Transverse colon (tissue), 4 donors: ENCODE measurements at regions not wholly inside any gene's neighbourhood (a gene's known extent, or its start where the extent isn't known, plus 50 kb on each side); places are given as distances from the start of the nearest gene placed in this dataset.

Experiments
- EP300 ChIP-seq: sonication (generic); formaldehyde crosslinking; IDR thresholded peaks from one replicate; pipeline ENCODE4 v1.6.1; 2017; ENCODE audit warnings: antibody characterized with exemption, low read depth
- POLR2A ChIP-seq: fragments of 450-650 bp; IDR thresholded peaks from one replicate; pipeline ENCODE4 v1.6.1; 2016; ENCODE audit warnings: antibody characterized with exemption, mild to moderate bottlenecking, moderate library complexity
- POLR2AphosphoS5 ChIP-seq, 3 donors: sonication (generic); formaldehyde crosslinking; IDR thresholded peaks; one replicate each; pipeline ENCODE4 v1.6.1; 2016; ENCODE audit warnings: antibody characterized with exemption in 3 of 3
- TF ChIP-seq, protein P1 (sequence below), 5 experiments: fragments of 200-600 bp in 3 of 5; fragments of 450-650 bp in 2 of 5; sonication (generic) in 3 of 5; IDR thresholded peaks; 1 replicate in 2 of 5; 2 replicates in 3 of 5; pipeline ENCODE4 v1.5.1; 2016 to 2017; ENCODE audit warnings: antibody characterized with exemption in 5 of 5, inconsistent platforms in 3 of 5, mild to moderate bottlenecking in 2 of 5, moderate library complexity in 1 of 5

DNA sequence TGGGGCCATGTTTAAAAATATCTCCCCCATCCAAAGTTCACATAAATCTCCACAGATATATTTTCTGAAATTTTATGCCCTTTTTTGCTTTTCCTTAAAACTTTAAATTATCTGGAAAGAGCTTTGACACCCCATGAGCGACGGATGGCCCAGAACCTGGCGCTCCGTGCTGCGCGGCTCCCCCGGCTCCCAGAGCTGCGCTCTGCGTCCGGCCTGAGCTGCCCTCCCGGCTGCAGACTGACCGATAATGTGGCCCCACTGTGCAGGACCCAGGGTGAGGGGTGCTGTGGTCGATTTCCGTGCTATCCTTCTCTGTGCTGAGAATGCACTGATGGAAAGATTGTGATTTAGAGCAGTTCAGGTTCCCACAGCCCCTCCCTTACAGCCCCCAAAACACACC lies 292.3 kb upstream of the IRX4 start:
- TF ChIP-seq, protein P1, sequence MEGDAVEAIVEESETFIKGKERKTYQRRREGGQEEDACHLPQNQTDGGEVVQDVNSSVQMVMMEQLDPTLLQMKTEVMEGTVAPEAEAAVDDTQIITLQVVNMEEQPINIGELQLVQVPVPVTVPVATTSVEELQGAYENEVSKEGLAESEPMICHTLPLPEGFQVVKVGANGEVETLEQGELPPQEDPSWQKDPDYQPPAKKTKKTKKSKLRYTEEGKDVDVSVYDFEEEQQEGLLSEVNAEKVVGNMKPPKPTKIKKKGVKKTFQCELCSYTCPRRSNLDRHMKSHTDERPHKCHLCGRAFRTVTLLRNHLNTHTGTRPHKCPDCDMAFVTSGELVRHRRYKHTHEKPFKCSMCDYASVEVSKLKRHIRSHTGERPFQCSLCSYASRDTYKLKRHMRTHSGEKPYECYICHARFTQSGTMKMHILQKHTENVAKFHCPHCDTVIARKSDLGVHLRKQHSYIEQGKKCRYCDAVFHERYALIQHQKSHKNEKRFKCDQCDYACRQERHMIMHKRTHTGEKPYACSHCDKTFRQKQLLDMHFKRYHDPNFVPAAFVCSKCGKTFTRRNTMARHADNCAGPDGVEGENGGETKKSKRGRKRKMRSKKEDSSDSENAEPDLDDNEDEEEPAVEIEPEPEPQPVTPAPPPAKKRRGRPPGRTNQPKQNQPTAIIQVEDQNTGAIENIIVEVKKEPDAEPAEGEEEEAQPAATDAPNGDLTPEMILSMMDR (IDR thresholded peaks at IDR 0.05), result no peak
- TF ChIP-seq POLR2A (no peak), EP300 (no peak), POLR2AphosphoS5 (IDR thresholded peaks at IDR 0.05) (no peak)
